ENCODE measurements at regions not wholly inside any gene's neighbourhood (a gene's known extent, or its start where the extent isn't known, plus 50 kb on each side); places are given as distances from the start of the nearest gene placed in this dataset.
"Not testable (repeated sequence)": the region's sequence is repeated elsewhere in the genome, so short reads cannot be mapped to it uniquely, and the experiment has no call there.

- Mint-ChIP-seq H3K27ac (no peak overlapping the region), H3K36me3 (ENCODE audit: low read depth) (no peaks in the 10 kb centered on the region), H3K27me3 (no peaks in the 10 kb centered on the region), H3K4me1 (no peaks in the 10 kb centered on the region), H3K4me3 (no peak overlapping the region)
- no peaks in the 10 kb centered on the region for H3K9me3 ChIP-seq (ENCODE audit: control insufficient read depth, low read length, poor library complexity, severe bottlenecking)
- DNase-seq = no peak
- ATAC-seq = no peak
Measured at GRCh38 chr2:6140509-6140908, 448.3 kb downstream of the SOX11 start.

DNA sequence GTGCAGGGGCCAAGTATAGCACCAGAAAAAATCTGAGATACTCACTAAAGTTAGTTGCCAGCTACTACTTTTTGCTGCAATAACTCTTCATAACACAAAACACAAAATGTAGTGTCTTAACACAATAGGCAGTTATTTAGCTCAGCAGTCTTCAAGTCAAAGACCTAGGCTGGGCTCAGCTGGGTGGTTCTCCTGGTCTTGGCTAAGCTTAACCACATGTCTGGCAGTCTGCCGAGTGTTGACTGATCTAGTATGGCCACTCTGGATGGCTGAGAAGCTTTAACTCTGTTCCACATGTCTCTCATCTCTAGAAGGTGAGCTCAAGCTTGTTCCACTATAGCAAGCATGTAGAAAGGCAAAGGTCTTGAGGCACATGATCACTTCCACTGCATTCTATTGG lies 451.6 kb downstream of the SOX11 start:
- H3K9me3 ChIP-seq (ENCODE audit: control insufficient read depth, low read length, poor library complexity, severe bottlenecking) = no peaks in the 10 kb centered on the region
- Mint-ChIP-seq H3K36me3 (ENCODE audit: low read depth) (no peaks in the 10 kb centered on the region), H3K27me3 (no peaks in the 10 kb centered on the region), H3K4me3 (no peak overlapping the region), H3K4me1 (no peaks in the 10 kb centered on the region), H3K27ac (no peak overlapping the region)
- DNase-seq (no peak), ATAC-seq (no peak)

DNA sequence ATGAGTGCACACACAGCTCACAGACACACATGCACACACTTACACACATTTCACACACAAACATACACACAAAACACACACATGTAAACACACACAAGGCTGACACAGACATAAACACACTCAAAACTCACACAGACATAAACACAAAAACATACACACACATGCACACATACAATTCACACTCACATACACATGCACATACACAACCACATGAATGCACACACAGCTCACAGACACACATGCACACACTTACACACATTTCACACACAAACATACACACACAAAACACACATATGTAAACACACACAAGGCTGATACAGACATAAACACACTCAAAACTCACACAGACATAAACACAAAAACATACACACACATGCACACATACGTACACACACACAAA lies 455.0 kb downstream of the SOX11 start:
- H3K4me1 Mint-ChIP-seq; H3K36me3 Mint-ChIP-seq (ENCODE audit: low read depth); H3K9me3 ChIP-seq (ENCODE audit: control insufficient read depth, low read length, poor library complexity, severe bottlenecking); DNase-seq; H3K4me3 Mint-ChIP-seq; ATAC-seq; H3K27me3 Mint-ChIP-seq; H3K27ac Mint-ChIP-seq: not testable (repeated sequence)

DNA sequence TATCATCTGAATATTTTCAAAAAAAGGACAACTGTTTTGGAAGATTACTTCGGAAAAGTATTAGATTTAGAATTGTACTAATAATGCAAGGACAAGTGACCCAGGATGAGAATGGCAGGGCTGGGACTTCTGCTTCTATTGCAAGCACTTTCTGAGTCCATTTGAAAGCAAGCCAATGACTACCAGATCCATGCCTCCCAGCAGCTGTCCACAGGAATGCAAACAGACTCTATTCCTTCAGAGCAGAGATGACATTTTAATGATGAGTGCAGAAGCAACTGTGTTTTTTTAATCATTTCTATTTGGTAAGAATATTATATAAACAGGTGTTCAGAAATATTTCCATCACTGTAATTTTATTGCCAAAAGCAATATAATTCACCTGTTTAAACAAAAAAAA lies 456.7 kb downstream of the SOX11 start:
- DNase-seq (no peak), ATAC-seq (no peak)
- no peaks in the 10 kb centered on the region for H3K36me3 Mint-ChIP-seq (ENCODE audit: low read depth)
- no peak overlapping the region for H3K27ac Mint-ChIP-seq
- no peaks in the 10 kb centered on the region for H3K27me3 Mint-ChIP-seq
- no peak overlapping the region for H3K4me3 Mint-ChIP-seq
- H3K9me3 ChIP-seq (ENCODE audit: control insufficient read depth, low read length, poor library complexity, severe bottlenecking) = no peaks in the 10 kb centered on the region
- H3K4me1 Mint-ChIP-seq = no peaks in the 10 kb centered on the region

DNA sequence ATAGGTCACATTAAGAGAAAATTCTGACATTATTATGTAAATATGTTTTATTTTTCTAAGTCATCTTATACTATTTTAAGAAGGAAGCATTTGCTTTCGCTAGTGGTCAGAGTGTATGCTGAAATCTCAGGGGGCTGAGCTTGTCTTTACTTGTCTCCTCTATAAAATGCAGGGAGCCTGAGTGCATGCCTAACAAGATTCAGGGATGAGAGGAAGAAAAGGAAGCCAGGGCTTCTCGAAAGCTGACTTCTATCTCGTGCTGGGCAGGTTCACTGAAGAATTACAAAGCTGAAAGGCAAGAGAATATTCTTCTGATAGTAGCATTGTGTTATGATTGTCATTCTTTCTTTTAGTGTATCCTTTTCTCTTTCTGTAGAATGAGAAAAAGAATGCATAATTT lies 467.4 kb downstream of the SOX11 start:
- ATAC-seq (no peak), DNase-seq (no peak)
- H3K9me3 ChIP-seq (ENCODE audit: control insufficient read depth, low read length, poor library complexity, severe bottlenecking) = no peaks in the 10 kb centered on the region
- Mint-ChIP-seq H3K4me3 (no peak overlapping the region), H3K4me1 (no peaks in the 10 kb centered on the region), H3K27me3 (no peaks in the 10 kb centered on the region), H3K36me3 (ENCODE audit: low read depth) (no peaks in the 10 kb centered on the region), H3K27ac (no peak overlapping the region)

DNA sequence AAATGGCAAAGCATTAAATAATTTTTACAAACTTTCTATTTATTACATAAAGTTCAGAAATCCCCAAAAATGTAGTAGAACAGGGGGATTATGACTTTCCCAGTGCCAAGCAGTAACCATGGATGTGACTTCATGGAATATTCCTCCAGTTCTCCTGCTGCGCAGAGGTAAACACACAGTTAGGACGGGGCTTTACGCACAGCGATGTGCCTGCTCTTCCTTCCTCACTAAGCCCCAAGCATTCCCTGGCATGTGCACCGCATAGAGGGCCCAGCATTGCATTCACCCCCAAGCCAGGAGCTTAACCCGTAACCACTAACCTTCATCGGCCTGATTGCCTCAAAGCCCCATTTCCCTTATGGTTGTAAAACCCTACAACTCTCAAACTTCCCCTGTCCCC lies 471.7 kb downstream of the SOX11 start:
- Mint-ChIP-seq H3K36me3 (ENCODE audit: low read depth) (no peaks in the 10 kb centered on the region), H3K27me3 (no peaks in the 10 kb centered on the region), H3K4me1 (no peaks in the 10 kb centered on the region), H3K4me3 (no peak overlapping the region), H3K27ac (no peak overlapping the region)
- no peaks in the 10 kb centered on the region for H3K9me3 ChIP-seq (ENCODE audit: control insufficient read depth, low read length, poor library complexity, severe bottlenecking)
- ATAC-seq (no peak), DNase-seq (no peak)

GRCh38 chr2:6164986-6165747 lies 473.0 kb downstream of the SOX11 start:
- H3K4me3 Mint-ChIP-seq = no peak overlapping the region
- H3K4me1 Mint-ChIP-seq = no peaks in the 10 kb centered on the region
- no peak for DNase-seq
- no peak for ATAC-seq
- no peaks in the 10 kb centered on the region for H3K27me3 Mint-ChIP-seq
- H3K27ac Mint-ChIP-seq = no peak overlapping the region
- no peaks in the 10 kb centered on the region for H3K36me3 Mint-ChIP-seq (ENCODE audit: low read depth)
- H3K9me3 ChIP-seq (ENCODE audit: control insufficient read depth, low read length, poor library complexity, severe bottlenecking) = no peaks in the 10 kb centered on the region

DNA sequence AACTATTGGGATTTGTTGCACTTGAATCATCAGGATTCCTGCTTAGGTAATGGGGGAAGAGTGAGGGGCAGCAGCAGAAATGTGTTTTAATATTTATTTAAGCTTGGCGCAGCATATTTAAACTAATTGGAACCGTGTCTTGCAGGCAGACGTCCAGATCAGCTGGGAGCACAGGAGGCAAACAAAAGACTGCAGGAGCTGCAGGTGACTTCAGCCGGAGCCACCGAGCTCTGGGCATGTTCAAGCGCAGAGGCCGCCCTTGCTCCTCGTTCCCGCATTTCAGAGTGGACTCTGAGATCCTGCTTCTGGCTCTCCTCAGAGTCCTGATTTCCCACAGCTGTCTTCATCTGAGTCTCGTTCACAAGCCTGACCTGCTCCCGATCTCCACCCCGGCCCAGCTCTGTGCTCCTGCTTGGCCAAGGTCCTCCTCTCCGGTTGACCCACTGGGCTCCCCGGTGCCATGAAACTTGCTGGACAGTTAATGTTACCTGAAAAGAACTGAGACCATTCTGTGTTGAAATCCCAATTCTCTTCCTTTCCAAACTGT lies 475.5 kb downstream of the SOX11 start:
- no peaks in the 10 kb centered on the region for H3K9me3 ChIP-seq (ENCODE audit: control insufficient read depth, low read length, poor library complexity, severe bottlenecking)
- ATAC-seq (no peak), DNase-seq (no peak)
- Mint-ChIP-seq H3K36me3 (ENCODE audit: low read depth) (no peaks in the 10 kb centered on the region), H3K27ac (no peak overlapping the region), H3K4me3 (no peak overlapping the region), H3K4me1 (no peaks in the 10 kb centered on the region), H3K27me3 (no peaks in the 10 kb centered on the region)

DNA sequence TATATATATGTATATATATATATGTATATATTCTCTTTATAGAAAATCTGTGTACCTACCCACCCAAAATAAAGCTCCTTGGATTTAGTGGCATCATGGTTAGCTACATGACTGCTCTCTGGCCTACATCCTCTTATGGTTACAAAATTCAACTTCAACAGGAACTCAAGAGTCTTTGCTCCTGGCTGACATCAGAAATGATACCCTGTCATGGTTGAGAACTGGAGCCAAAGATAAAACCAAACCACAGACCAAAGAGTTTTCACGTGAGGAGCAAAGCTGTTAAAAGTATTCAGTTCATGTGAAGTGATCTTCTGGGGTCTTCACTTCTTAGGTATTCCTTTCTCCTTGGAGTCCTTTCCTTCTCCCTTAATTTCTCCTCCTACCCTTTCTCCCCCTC lies 476.3 kb downstream of the SOX11 start:
- no peak overlapping the region for H3K4me3 Mint-ChIP-seq

DNA sequence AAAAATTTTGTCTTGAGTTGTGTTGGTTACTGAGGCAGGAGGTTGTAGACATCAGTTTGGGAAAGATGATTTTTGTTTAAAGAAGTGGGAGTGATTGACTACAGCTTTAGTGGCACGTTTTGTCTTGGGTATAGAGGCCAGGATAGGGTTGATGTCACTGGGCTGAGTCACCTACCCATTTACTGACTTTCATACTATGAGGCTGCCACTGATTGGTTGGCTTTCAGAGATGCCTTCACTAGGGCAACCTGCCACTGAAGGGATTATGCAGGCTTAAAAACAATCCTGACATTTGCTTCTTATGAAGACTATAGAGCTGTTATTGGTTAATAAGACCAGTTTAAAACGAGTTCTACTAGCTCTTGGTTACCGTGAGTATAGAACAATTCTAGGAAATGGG lies 479.1 kb downstream of the SOX11 start:
- DNase-seq (no peak), ATAC-seq (no peak)
- Mint-ChIP-seq H3K4me3 (no peak overlapping the region), H3K27ac (no peak overlapping the region), H3K36me3 (ENCODE audit: low read depth) (no peaks in the 10 kb centered on the region), H3K27me3 (no peaks in the 10 kb centered on the region), H3K4me1 (no peaks in the 10 kb centered on the region)
- H3K9me3 ChIP-seq (ENCODE audit: control insufficient read depth, low read length, poor library complexity, severe bottlenecking) = no peaks in the 10 kb centered on the region

More for the DNA sequence above, 476.3 kb downstream of the SOX11 start:
- Mint-ChIP-seq H3K27ac (no peak overlapping the region), H3K27me3 (no peaks in the 10 kb centered on the region), H3K4me1 (no peaks in the 10 kb centered on the region), H3K36me3 (ENCODE audit: low read depth) (no peaks in the 10 kb centered on the region)
- no peak for ATAC-seq
- no peaks in the 10 kb centered on the region for H3K9me3 ChIP-seq (ENCODE audit: control insufficient read depth, low read length, poor library complexity, severe bottlenecking)
- no peak for DNase-seq

- no peaks in the 10 kb centered on the region for H3K4me1 Mint-ChIP-seq
- H3K9me3 ChIP-seq (ENCODE audit: control insufficient read depth, low read length, poor library complexity, severe bottlenecking) = no peaks in the 10 kb centered on the region
- ATAC-seq (no peak), DNase-seq (no peak)
- H3K36me3 Mint-ChIP-seq (ENCODE audit: low read depth) = no peaks in the 10 kb centered on the region
- no peak overlapping the region for H3K27ac Mint-ChIP-seq
- no peaks in the 10 kb centered on the region for H3K27me3 Mint-ChIP-seq
- no peak overlapping the region for H3K4me3 Mint-ChIP-seq
Measured at GRCh38 chr2:6177811-6178210, 485.6 kb downstream of the SOX11 start.

GRCh38 chr2:6181525-6181924 lies 489.3 kb downstream of the SOX11 start:
- H3K4me1 Mint-ChIP-seq = no peaks in the 10 kb centered on the region
- ATAC-seq = no peak
- no peaks in the 10 kb centered on the region for H3K27me3 Mint-ChIP-seq
- H3K9me3 ChIP-seq (ENCODE audit: control insufficient read depth, low read length, poor library complexity, severe bottlenecking) = peaks cover 2% of the 10 kb centered on the region
- H3K36me3 Mint-ChIP-seq (ENCODE audit: low read depth) = no peaks in the 10 kb centered on the region
- H3K4me3 Mint-ChIP-seq = no peak overlapping the region
- DNase-seq = no peak
- H3K27ac Mint-ChIP-seq = no peak overlapping the region

DNA sequence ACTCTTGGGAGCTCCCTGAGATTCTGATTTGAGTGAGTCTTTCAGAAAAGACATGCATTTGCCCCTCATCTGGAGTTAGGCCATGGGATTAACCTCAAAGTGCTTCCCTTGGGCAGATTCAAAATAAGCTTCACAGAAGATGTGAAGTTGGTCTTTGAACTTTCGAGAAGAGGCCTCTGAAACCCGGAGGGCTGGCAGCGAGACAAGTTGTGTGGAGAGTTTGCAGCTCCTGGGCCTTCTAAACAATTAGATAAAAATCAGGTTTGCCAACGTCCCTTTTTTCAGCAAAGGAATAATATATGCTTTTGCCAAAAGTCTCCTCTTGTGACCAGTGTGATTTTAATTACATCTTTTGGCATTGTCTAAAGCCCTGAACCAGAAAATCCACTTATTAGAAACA lies 489.7 kb downstream of the SOX11 start:
- DNase-seq (no peak), ATAC-seq (no peak)
- Mint-ChIP-seq H3K27ac (no peak overlapping the region), H3K4me1 (no peaks in the 10 kb centered on the region), H3K27me3 (no peaks in the 10 kb centered on the region), H3K4me3 (no peak overlapping the region), H3K36me3 (ENCODE audit: low read depth) (no peaks in the 10 kb centered on the region)
- peaks cover 2% of the 10 kb centered on the region for H3K9me3 ChIP-seq (ENCODE audit: control insufficient read depth, low read length, poor library complexity, severe bottlenecking)

- H3K9me3 ChIP-seq (ENCODE audit: control insufficient read depth, low read length, poor library complexity, severe bottlenecking) = peaks cover 2% of the 10 kb centered on the region
- no peaks in the 10 kb centered on the region for H3K4me1 Mint-ChIP-seq
- H3K4me3 Mint-ChIP-seq = no peak overlapping the region
- DNase-seq = no peak
- no peak for ATAC-seq
- no peak overlapping the region for H3K27ac Mint-ChIP-seq
- no peaks in the 10 kb centered on the region for H3K27me3 Mint-ChIP-seq
- H3K36me3 Mint-ChIP-seq (ENCODE audit: low read depth) = no peaks in the 10 kb centered on the region
Measured at GRCh38 chr2:6183226-6183625, 491.0 kb downstream of the SOX11 start.
